ENCODE measurements at regions not wholly inside any gene's neighbourhood (a gene's known extent, or its start where the extent isn't known, plus 50 kb on each side); places are given as distances from the start of the nearest gene placed in this dataset.
A peak's percentile ranks its signal among the peaks of the same experiment; 100 is the strongest.

- peak; percentile 66 for TF ChIP-seq CTCF (IDR thresholded peaks at IDR 0.05; ENCODE audit: extremely low read depth, low read depth, low read length)
- no peaks in the 10 kb centered on the region for H3K27me3 ChIP-seq (ENCODE audit: insufficient read depth, low read length)
- peaks cover 22% of the 10 kb centered on the region for H3K4me1 ChIP-seq (ENCODE audit: insufficient read depth, low read length)
- H3K4me2 ChIP-seq (ENCODE audit: insufficient read depth, low read length): no peak overlapping the region
- DNase-seq (ENCODE audit: insufficient read length, low spot score, missing footprints): no peak
- no peaks in the 10 kb centered on the region for H3K9me3 ChIP-seq (ENCODE audit: low read depth, low read length)
- H2AFZ ChIP-seq (ENCODE audit: low read length): no peak overlapping the region
- no peaks in the 10 kb centered on the region for H3K36me3 ChIP-seq (ENCODE audit: insufficient read depth, low read length)
- H4K20me1 ChIP-seq (ENCODE audit: insufficient read depth, low read length): no peaks in the 10 kb centered on the region
- no peak overlapping the region for H3K27ac ChIP-seq (ENCODE audit: low read depth, low read length)
- no peaks in the 10 kb centered on the region for H3K79me2 ChIP-seq (ENCODE audit: insufficient read depth, low read length)
- H3K4me3 ChIP-seq (ENCODE audit: insufficient read depth, low read length): no peak overlapping the region
These were observed 57.8 kb upstream of the MMADHC start for GRCh38 chr2:149645391-149645790.

Measured in osteoblast (primary cell).